GM23338 (cell line): ENCODE measurements at regions not wholly inside any gene's neighbourhood (a gene's known extent, or its start where the extent isn't known, plus 50 kb on each side); places are given as distances from the start of the nearest gene placed in this dataset.

ENCODE experiments used
- ATAC-seq: fragments of 200-7000 bp; cut with Tn5 transposase; 3 replicates; pipeline ENCODE4 v1.9.1; 2020
- DNase-seq: peaks from one replicate; pipeline ENCODE4 v3.0.0-alpha.2; 2015; ENCODE audit warnings: low spot score
- H2AFZ ChIP-seq: fragments of 200-600 bp; sonication (generic); 2 replicates; pipeline ENCODE4 v1.8.0; 2016; ENCODE audit warnings: antibody characterized with exemption, mild to moderate bottlenecking, moderate library complexity
- H3F3A ChIP-seq: fragments of 200-600 bp; sonication (generic); replicated peaks from 2 replicates; pipeline ENCODE4 v1.8.0; 2017; ENCODE audit warnings: antibody characterized with exemption, mixed run types, low read depth
- H3K27ac ChIP-seq: fragments of 200-600 bp; sonication (generic); 2 replicates; pipeline ENCODE4 v1.6.1; 2016; ENCODE audit warnings: low read depth
- H3K27me3 ChIP-seq: fragments of 200-600 bp; sonication (generic); 2 replicates; pipeline ENCODE4 v1.8.0; 2016; ENCODE audit warnings: mild to moderate bottlenecking, mixed run types, moderate library complexity; ENCODE audit not compliant: insufficient read depth
- H3K36me3 ChIP-seq: fragments of 200-600 bp; sonication (generic); 2 replicates; pipeline ENCODE4 v1.8.0; 2016; ENCODE audit warnings: mild to moderate bottlenecking; ENCODE audit not compliant: insufficient read depth
- H3K4me1 ChIP-seq: fragments of 200-600 bp; sonication (generic); 2 replicates; pipeline ENCODE4 v1.8.0; 2016; ENCODE audit warnings: mild to moderate bottlenecking, moderate library complexity; ENCODE audit not compliant: insufficient read depth
- H3K4me2 ChIP-seq: fragments of 200-600 bp; sonication (generic); 2 replicates; pipeline ENCODE4 v1.7.1; 2017; ENCODE audit warnings: mixed run types
- H3K4me3 ChIP-seq: fragments of 200-600 bp; sonication (generic); 2 replicates; pipeline ENCODE4 v1.6.1; 2016; ENCODE audit warnings: mixed run types
- H3K79me2 ChIP-seq: fragments of 200-600 bp; sonication (generic); replicated peaks from 2 replicates; pipeline ENCODE4 v1.8.0; 2017; ENCODE audit warnings: mild to moderate bottlenecking; ENCODE audit not compliant: insufficient read depth
- H3K9me2 ChIP-seq: fragments of 200-600 bp; sonication (generic); 2 replicates; pipeline ENCODE4 v1.8.0; 2017; ENCODE audit not compliant: insufficient read depth
- H4K20me1 ChIP-seq: fragments of 200-600 bp; sonication (generic); replicated peaks from 2 replicates; pipeline ENCODE4 v1.8.0; 2017; ENCODE audit warnings: mild to moderate bottlenecking; ENCODE audit not compliant: insufficient read depth
- H3K27ac Mint-ChIP-seq: 2 replicates; pipeline ENCODE4 v1.8.0; 2020; ENCODE audit warnings: inconsistent platforms, mild to moderate bottlenecking, moderate library complexity, mixed read lengths
- H3K27me3 Mint-ChIP-seq: 3 replicates; pipeline ENCODE4 v1.8.0; 2022; ENCODE audit warnings: low read depth, mild to moderate bottlenecking, moderate library complexity, mixed read lengths, inconsistent platforms; ENCODE audit not compliant: insufficient read depth, poor library complexity
- H3K36me3 Mint-ChIP-seq: 3 replicates; pipeline ENCODE4 v1.8.0; 2021; ENCODE audit warnings: low read depth, mild to moderate bottlenecking, inconsistent platforms, moderate library complexity, mixed read lengths
- H3K4me1 Mint-ChIP-seq: 3 replicates; pipeline ENCODE4 v1.8.0; 2020; ENCODE audit warnings: mild to moderate bottlenecking, inconsistent platforms, mixed read lengths
- H3K4me3 Mint-ChIP-seq: 3 replicates; pipeline ENCODE4 v1.8.0; 2021; ENCODE audit warnings: moderate library complexity, mild to moderate bottlenecking, inconsistent platforms, mixed read lengths
- H3K9me3 Mint-ChIP-seq: 3 replicates; pipeline ENCODE4 v1.8.0; 2020; ENCODE audit warnings: moderate library complexity, mild to moderate bottlenecking, inconsistent platforms, mixed read lengths
- CREB1 ChIP-seq: fragments of 250-450 bp; sonication (Bioruptor Pico); IDR thresholded peaks from 2 replicates; pipeline ENCODE4 v1.5.0; 2020; ENCODE audit warnings: low read depth, mild to moderate bottlenecking, moderate library complexity
- CTCF ChIP-seq, 2 experiments: fragments of 200-600 bp in 1 of 2; sonication (generic) in 1 of 2; conservative IDR thresholded peaks; 2 replicates each; pipeline versions ENCODE4 v1.5.1 to v1.6.1; 2016 to 2017; ENCODE audit warnings: antibody characterized with exemption in 2 of 2, low read depth in 2 of 2, mild to moderate bottlenecking in 2 of 2, moderate library complexity in 1 of 2
- EZH2 ChIP-seq: fragments of 200-600 bp; sonication (generic); IDR thresholded peaks from one replicate; pipeline ENCODE4 v1.8.0; 2017; ENCODE audit warnings: antibody characterized with exemption, mild to moderate bottlenecking, low read depth; ENCODE audit not compliant: unreplicated experiment
- EZH2phosphoT487 ChIP-seq: fragments of 200-600 bp; sonication (generic); IDR thresholded peaks from one replicate; pipeline ENCODE4 v1.8.1; 2018; ENCODE audit warnings: antibody characterized with exemption; ENCODE audit not compliant: unreplicated experiment
- JUNB ChIP-seq: IDR thresholded peaks from one replicate; pipeline ENCODE4 v1.6.1; 2016; ENCODE audit warnings: antibody characterized with exemption; ENCODE audit not compliant: unreplicated experiment
- NANOG ChIP-seq: IDR thresholded peaks from 2 replicates; pipeline ENCODE4 v1.6.1; 2016; ENCODE audit warnings: antibody characterized with exemption, borderline replicate concordance
- POLR2AphosphoS5 ChIP-seq: IDR thresholded peaks from 2 replicates; pipeline ENCODE4 v1.6.1; 2016; ENCODE audit warnings: antibody characterized with exemption, low read depth
- STAT1 ChIP-seq: IDR thresholded peaks from one replicate; pipeline ENCODE4 v1.6.1; 2016; ENCODE audit warnings: antibody characterized with exemption; ENCODE audit not compliant: unreplicated experiment
- ZNF114 ChIP-seq: fragments of 250-450 bp; sonication (Bioruptor Pico); IDR thresholded peaks from 2 replicates; pipeline ENCODE4 v1.5.0; 2020; ENCODE audit warnings: mild to moderate bottlenecking, moderate library complexity
- ZNF331 ChIP-seq: fragments of 250-450 bp; sonication (Bioruptor Pico); IDR thresholded peaks from 2 replicates; pipeline ENCODE4 v1.5.0; 2020; ENCODE audit warnings: low read depth, mild to moderate bottlenecking, moderate library complexity
- TF ChIP-seq, protein P1 (sequence below): IDR thresholded peaks from 2 replicates; pipeline ENCODE4 v1.6.1; 2016; ENCODE audit warnings: antibody characterized with exemption
- TF ChIP-seq, protein P2 (sequence below): IDR thresholded peaks from one replicate; pipeline ENCODE4 v1.6.1; 2018; ENCODE audit warnings: antibody characterized with exemption; ENCODE audit not compliant: unreplicated experiment
- TF ChIP-seq, protein P3 (sequence below): fragments of 250-450 bp; sonication (Bioruptor Pico); IDR thresholded peaks from 2 replicates; pipeline ENCODE4 v1.5.0; 2020; ENCODE audit warnings: mild to moderate bottlenecking, moderate library complexity

- Mint-ChIP-seq H3K4me3 (no peak overlapping the region), H3K27ac (no peak overlapping the region), H3K27me3 (no peaks in the 10 kb centered on the region), H3K4me1 (peaks cover 5% of the 10 kb centered on the region; the same call in 2 of the 3 replicates), H3K36me3 (no peaks in the 10 kb centered on the region), H3K9me3 (no peaks in the 10 kb centered on the region)
- Histone ChIP-seq H4K20me1 (no peaks in the 10 kb centered on the region), H3K79me2 (no peaks in the 10 kb centered on the region), H3K27ac (no peak overlapping the region), H3K4me3 (no peak overlapping the region), H2AFZ (no peak overlapping the region), H3K9me2 (no peaks in the 10 kb centered on the region), H3K4me1 (no peaks in the 10 kb centered on the region; the same call in 1 of the 2 replicates), H3F3A (no peaks in the 10 kb centered on the region), H3K4me2 (peak overlapping the region; percentile 7; the same call in 1 of the 2 replicates), H3K36me3 (no peaks in the 10 kb centered on the region), H3K27me3 (no peaks in the 10 kb centered on the region)
- no peak for ATAC-seq
- DNase-seq = peak; percentile 25
- TF ChIP-seq EZH2 (no peak), POLR2AphosphoS5 (no peak), ZNF331 (CRISPR knock-in tag) (no peak), EZH2phosphoT487 (no peak), JUNB (no peak), NANOG (no peak), STAT1 (no peak), CTCF (conservative IDR thresholded peaks at IDR 0.05; ENCODE audit: low read depth in 2 of 2) (no peak), CREB1 (CRISPR knock-in tag) (no peak), ZNF114 (CRISPR knock-in tag) (no peak)
- TF ChIP-seq, protein P1, sequence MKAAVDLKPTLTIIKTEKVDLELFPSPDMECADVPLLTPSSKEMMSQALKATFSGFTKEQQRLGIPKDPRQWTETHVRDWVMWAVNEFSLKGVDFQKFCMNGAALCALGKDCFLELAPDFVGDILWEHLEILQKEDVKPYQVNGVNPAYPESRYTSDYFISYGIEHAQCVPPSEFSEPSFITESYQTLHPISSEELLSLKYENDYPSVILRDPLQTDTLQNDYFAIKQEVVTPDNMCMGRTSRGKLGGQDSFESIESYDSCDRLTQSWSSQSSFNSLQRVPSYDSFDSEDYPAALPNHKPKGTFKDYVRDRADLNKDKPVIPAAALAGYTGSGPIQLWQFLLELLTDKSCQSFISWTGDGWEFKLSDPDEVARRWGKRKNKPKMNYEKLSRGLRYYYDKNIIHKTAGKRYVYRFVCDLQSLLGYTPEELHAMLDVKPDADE = no peak
- TF ChIP-seq, protein P2, sequence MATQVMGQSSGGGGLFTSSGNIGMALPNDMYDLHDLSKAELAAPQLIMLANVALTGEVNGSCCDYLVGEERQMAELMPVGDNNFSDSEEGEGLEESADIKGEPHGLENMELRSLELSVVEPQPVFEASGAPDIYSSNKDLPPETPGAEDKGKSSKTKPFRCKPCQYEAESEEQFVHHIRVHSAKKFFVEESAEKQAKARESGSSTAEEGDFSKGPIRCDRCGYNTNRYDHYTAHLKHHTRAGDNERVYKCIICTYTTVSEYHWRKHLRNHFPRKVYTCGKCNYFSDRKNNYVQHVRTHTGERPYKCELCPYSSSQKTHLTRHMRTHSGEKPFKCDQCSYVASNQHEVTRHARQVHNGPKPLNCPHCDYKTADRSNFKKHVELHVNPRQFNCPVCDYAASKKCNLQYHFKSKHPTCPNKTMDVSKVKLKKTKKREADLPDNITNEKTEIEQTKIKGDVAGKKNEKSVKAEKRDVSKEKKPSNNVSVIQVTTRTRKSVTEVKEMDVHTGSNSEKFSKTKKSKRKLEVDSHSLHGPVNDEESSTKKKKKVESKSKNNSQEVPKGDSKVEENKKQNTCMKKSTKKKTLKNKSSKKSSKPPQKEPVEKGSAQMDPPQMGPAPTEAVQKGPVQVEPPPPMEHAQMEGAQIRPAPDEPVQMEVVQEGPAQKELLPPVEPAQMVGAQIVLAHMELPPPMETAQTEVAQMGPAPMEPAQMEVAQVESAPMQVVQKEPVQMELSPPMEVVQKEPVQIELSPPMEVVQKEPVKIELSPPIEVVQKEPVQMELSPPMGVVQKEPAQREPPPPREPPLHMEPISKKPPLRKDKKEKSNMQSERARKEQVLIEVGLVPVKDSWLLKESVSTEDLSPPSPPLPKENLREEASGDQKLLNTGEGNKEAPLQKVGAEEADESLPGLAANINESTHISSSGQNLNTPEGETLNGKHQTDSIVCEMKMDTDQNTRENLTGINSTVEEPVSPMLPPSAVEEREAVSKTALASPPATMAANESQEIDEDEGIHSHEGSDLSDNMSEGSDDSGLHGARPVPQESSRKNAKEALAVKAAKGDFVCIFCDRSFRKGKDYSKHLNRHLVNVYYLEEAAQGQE = no peak
- TF ChIP-seq, protein P3, sequence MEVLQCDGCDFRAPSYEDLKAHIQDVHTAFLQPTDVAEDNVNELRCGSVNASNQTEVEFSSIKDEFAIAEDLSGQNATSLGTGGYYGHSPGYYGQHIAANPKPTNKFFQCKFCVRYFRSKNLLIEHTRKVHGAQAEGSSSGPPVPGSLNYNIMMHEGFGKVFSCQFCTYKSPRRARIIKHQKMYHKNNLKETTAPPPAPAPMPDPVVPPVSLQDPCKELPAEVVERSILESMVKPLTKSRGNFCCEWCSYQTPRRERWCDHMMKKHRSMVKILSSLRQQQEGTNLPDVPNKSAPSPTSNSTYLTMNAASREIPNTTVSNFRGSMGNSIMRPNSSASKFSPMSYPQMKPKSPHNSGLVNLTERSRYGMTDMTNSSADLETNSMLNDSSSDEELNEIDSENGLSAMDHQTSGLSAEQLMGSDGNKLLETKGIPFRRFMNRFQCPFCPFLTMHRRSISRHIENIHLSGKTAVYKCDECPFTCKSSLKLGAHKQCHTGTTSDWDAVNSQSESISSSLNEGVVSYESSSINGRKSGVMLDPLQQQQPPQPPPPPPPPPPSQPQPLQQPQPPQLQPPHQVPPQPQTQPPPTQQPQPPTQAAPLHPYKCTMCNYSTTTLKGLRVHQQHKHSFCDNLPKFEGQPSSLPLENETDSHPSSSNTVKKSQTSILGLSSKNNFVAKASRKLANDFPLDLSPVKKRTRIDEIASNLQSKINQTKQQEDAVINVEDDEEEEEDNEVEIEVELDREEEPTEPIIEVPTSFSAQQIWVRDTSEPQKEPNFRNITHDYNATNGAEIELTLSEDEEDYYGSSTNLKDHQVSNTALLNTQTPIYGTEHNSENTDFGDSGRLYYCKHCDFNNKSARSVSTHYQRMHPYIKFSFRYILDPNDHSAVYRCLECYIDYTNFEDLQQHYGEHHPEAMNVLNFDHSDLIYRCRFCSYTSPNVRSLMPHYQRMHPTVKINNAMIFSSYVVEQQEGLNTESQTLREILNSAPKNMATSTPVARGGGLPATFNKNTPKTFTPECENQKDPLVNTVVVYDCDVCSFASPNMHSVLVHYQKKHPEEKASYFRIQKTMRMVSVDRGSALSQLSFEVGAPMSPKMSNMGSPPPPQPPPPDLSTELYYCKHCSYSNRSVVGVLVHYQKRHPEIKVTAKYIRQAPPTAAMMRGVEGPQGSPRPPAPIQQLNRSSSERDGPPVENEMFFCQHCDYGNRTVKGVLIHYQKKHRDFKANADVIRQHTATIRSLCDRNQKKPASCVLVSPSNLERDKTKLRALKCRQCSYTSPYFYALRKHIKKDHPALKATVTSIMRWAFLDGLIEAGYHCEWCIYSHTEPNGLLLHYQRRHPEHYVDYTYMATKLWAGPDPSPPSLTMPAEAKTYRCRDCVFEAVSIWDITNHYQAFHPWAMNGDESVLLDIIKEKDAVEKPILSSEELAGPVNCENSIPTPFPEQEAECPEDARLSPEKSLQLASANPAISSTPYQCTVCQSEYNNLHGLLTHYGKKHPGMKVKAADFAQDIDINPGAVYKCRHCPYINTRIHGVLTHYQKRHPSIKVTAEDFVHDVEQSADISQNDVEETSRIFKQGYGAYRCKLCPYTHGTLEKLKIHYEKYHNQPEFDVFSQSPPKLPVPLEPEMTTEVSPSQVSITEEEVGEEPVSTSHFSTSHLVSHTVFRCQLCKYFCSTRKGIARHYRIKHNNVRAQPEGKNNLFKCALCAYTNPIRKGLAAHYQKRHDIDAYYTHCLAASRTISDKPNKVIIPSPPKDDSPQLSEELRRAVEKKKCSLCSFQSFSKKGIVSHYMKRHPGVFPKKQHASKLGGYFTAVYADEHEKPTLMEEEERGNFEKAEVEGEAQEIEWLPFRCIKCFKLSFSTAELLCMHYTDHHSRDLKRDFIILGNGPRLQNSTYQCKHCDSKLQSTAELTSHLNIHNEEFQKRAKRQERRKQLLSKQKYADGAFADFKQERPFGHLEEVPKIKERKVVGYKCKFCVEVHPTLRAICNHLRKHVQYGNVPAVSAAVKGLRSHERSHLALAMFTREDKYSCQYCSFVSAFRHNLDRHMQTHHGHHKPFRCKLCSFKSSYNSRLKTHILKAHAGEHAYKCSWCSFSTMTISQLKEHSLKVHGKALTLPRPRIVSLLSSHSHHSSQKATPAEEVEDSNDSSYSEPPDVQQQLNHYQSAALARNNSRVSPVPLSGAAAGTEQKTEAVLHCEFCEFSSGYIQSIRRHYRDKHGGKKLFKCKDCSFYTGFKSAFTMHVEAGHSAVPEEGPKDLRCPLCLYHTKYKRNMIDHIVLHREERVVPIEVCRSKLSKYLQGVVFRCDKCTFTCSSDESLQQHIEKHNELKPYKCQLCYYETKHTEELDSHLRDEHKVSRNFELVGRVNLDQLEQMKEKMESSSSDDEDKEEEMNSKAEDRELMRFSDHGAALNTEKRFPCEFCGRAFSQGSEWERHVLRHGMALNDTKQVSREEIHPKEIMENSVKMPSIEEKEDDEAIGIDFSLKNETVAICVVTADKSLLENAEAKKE (CRISPR knock-in tag) = no peak
Observed at GRCh38 chr6:55670850-55671413, 91.9 kb upstream of the HMGCLL1 start.
